ENCODE measurements at regions not wholly inside any gene's neighbourhood (a gene's known extent, or its start where the extent isn't known, plus 50 kb on each side); places are given as distances from the start of the nearest gene placed in this dataset.
A peak's percentile ranks its signal among the peaks of the same experiment; 100 is the strongest.

DNA sequence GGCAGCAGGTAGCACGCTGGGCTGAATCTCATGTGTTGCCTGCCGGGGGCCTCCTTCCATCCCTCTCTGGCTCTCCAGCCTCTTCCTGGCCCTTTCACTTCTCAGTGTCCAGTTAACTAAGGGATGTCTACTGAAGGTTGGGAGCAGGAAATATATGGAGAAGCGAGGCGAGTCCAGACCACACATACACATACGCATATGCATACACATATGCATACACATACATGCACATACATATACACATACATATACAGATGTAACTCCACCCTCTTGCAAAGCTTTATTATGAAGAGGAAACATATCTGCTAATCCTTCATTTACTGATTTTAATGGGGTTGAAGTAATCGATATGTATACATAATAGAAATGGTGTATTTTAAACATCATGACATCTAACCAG, 636.1 kb upstream of the CCDC179 start:
- Mint-ChIP-seq H3K27me3 (ENCODE audit: insufficient read depth) (peaks cover 2% of the 10 kb centered on the region), H3K36me3 (ENCODE audit: low read depth) (no peaks in the 10 kb centered on the region), H3K4me3 (no peak overlapping the region), H3K4me1 (ENCODE audit: low read depth) (no peaks in the 10 kb centered on the region), H3K9me3 (no peaks in the 10 kb centered on the region), H3K27ac (no peak overlapping the region)
- no peak for DNase-seq
- TF ChIP-seq, protein P1, sequence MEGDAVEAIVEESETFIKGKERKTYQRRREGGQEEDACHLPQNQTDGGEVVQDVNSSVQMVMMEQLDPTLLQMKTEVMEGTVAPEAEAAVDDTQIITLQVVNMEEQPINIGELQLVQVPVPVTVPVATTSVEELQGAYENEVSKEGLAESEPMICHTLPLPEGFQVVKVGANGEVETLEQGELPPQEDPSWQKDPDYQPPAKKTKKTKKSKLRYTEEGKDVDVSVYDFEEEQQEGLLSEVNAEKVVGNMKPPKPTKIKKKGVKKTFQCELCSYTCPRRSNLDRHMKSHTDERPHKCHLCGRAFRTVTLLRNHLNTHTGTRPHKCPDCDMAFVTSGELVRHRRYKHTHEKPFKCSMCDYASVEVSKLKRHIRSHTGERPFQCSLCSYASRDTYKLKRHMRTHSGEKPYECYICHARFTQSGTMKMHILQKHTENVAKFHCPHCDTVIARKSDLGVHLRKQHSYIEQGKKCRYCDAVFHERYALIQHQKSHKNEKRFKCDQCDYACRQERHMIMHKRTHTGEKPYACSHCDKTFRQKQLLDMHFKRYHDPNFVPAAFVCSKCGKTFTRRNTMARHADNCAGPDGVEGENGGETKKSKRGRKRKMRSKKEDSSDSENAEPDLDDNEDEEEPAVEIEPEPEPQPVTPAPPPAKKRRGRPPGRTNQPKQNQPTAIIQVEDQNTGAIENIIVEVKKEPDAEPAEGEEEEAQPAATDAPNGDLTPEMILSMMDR (IDR thresholded peaks at IDR 0.05): no peak

DNA sequence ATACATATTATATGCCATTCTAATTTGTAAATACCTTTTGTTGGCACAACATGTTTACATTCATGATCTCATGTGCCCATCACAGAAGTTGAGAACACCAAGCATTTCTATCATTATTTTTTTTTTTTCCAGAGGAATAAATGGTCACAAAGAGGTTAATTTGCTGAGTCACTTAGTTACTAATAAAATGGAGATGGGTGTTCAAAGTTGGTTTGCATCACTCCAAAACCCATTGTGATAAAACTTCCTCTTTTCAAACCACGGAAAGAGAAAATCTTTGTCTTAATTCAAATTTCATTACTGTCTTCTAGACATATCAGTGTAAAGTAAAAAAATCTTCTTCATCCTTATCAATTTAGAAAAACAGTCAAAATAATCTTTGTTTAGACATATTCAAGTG, 636.8 kb upstream of the CCDC179 start:
- H3K36me3 Mint-ChIP-seq (ENCODE audit: low read depth): no peaks in the 10 kb centered on the region
- no peak for DNase-seq
- no peak overlapping the region for H3K4me3 Mint-ChIP-seq
- H3K27ac Mint-ChIP-seq: no peak overlapping the region
- TF ChIP-seq, protein P1 (IDR thresholded peaks at IDR 0.05): no peak
- H3K9me3 Mint-ChIP-seq: no peaks in the 10 kb centered on the region
- H3K27me3 Mint-ChIP-seq (ENCODE audit: insufficient read depth): peaks cover 2% of the 10 kb centered on the region
- no peaks in the 10 kb centered on the region for H3K4me1 Mint-ChIP-seq (ENCODE audit: low read depth)

DNA sequence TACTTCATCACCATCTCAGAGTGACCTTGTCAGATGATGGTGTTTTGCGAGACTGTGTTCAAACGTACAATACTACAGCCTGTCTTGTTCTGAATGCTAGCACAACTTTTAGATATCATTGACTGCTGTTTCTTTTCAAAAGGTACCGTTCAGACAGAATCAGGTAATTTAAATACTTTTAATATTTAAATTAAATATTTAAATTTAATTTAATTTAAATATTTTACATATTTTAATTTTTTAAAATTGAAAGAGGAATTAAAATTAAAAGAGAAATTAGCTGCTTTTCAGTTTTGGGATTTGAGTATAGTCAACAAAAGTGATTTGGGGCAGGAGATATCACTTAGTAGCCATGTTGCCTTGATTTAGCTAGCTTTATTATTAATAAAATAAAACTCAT, 642.1 kb upstream of the CCDC179 start:
- Mint-ChIP-seq H3K27ac (no peak overlapping the region), H3K4me3 (no peak overlapping the region), H3K9me3 (no peaks in the 10 kb centered on the region), H3K27me3 (ENCODE audit: insufficient read depth) (no peaks in the 10 kb centered on the region), H3K36me3 (ENCODE audit: low read depth) (no peaks in the 10 kb centered on the region), H3K4me1 (ENCODE audit: low read depth) (peaks cover 20% of the 10 kb centered on the region; the same call in 1 of the 2 replicates)
- DNase-seq: no peak
- TF ChIP-seq, protein P1 (IDR thresholded peaks at IDR 0.05): no peak

DNA sequence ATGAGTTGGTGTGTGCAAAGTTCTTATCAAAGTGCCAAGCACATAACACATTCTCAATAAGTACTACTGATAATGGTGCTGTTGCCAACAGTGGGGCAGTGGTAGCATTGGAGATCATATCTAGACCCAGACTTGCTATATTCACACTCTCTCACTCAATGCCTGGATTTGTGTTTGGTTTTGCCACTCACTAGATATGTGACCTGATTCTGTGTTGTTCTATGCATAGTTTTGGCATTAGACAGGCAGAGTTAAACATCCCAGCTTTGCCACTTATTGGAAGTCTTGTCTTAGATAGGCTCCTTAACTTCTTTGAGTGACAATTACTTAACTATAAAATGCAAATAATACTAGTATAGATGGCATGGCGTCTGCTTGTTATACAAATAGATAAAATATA, 642.6 kb upstream of the CCDC179 start:
- DNase-seq: no peak
- no peak overlapping the region for H3K4me3 Mint-ChIP-seq
- H3K9me3 Mint-ChIP-seq: no peaks in the 10 kb centered on the region
- TF ChIP-seq, protein P1 (IDR thresholded peaks at IDR 0.05): no peak
- H3K4me1 Mint-ChIP-seq (ENCODE audit: low read depth): peaks cover 20% of the 10 kb centered on the region; the same call in 1 of the 2 replicates
- H3K27ac Mint-ChIP-seq: no peak overlapping the region
- no peaks in the 10 kb centered on the region for H3K36me3 Mint-ChIP-seq (ENCODE audit: low read depth)
- H3K27me3 Mint-ChIP-seq (ENCODE audit: insufficient read depth): no peaks in the 10 kb centered on the region

DNA sequence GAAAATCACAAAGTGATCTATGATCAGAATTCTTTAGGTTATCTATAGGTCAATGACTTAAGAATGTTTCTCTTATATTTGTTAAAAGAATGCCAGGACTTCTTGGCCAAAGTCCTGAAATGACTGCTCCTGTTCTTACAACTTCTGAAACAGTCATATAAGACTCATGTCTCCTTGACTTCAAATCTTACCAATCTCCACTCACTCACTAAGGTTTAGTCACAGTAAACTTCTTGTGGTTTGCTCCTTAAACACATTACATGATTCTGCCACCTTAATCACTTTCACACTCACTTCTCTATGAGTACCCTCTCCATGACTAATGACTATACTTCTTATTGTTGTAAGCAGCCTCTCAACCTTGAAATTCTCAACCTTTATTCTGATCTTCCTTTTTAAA, 648.7 kb upstream of the CCDC179 start:
- Mint-ChIP-seq H3K27ac (no peak overlapping the region), H3K9me3 (no peaks in the 10 kb centered on the region), H3K4me1 (ENCODE audit: low read depth) (peaks cover 15% of the 10 kb centered on the region), H3K36me3 (ENCODE audit: low read depth) (no peaks in the 10 kb centered on the region), H3K27me3 (ENCODE audit: insufficient read depth) (no peaks in the 10 kb centered on the region), H3K4me3 (no peak overlapping the region)
- DNase-seq: peak; percentile 17
- TF ChIP-seq, protein P1 (IDR thresholded peaks at IDR 0.05): no peak

DNA sequence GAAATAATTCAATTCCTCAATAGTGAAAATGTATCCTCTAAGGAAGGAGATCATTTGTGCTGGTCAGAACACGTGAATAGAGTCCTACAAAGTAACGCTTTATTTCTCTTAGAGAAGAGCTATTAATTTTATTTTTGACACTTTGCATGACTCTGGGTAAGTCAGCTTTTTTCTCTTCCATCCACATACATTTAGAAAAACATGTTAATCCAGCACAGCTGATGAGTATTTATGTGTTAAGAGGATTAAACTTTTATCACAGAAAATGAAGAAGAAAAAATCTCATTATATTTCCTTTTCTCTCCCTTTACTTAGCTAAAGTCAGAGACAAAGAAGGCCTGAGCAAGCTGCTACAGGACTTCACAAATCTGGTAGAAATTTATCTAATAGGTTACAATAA, 649.5 kb upstream of the CCDC179 start:
- TF ChIP-seq, protein P1 (IDR thresholded peaks at IDR 0.05): no peak
- DNase-seq: no peak
- Mint-ChIP-seq H3K9me3 (no peaks in the 10 kb centered on the region), H3K27me3 (ENCODE audit: insufficient read depth) (peaks cover 1% of the 10 kb centered on the region; the same call in 1 of the 2 replicates), H3K36me3 (ENCODE audit: low read depth) (no peaks in the 10 kb centered on the region), H3K4me1 (ENCODE audit: low read depth) (peaks cover 11% of the 10 kb centered on the region), H3K27ac (no peak overlapping the region), H3K4me3 (no peak overlapping the region)

Data from HFFc6 (cell line).